Fibroblast of the conjunctiva (primary cell): ENCODE measurements at regions not wholly inside any gene's neighbourhood (a gene's known extent, or its start where the extent isn't known, plus 50 kb on each side); places are given as distances from the start of the nearest gene placed in this dataset.
"Not testable (repeated sequence)": the region's sequence is repeated elsewhere in the genome, so short reads cannot be mapped to it uniquely, and the experiment has no call there.

ENCODE experiments used
- DNase-seq: peaks from one replicate; pipeline ENCODE4 v3.0.0-alpha.2; 2010; ENCODE audit warnings: low read depth

DNA sequence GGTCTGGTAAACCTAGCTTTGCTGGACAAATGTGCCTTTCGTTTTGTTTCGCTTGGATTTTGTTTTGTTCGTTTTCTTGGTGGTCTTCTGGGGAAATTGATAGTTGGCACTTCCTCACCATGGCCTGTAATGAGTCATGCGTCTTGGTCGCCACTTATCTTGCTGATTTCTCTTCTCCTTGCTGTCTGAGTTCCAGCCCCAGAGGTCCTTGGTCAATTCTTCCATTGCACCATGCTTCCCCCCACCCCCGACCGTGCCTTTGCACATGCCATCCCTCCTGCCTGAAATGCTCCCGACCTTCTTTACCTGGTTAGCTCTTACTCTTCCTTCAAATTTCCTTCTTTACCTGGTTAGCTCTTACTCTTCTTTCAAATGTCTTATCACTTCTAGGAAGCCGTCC, 168.7 kb upstream of the MSX2 start:
- no peak for DNase-seq

DNA sequence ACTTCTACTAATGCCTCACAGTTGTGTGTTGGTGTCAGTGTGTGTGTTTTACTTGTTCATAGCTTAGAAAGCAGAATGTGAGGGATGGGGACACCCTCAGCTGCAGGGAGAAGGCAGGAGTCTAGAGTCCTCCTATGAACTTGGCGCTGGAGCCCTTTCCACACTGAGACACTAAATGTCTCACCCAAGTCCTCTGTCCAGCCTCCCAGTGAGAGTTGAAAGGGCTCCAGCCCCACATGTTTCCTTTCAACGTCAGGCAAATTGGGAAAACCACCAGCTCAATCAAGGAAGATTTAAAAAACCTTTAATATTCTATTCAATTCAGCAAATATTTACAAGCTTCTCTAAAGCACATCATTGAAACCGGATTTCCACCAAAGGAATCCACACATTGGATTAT, 167.6 kb upstream of the MSX2 start:
- DNase-seq: no peak

DNA sequence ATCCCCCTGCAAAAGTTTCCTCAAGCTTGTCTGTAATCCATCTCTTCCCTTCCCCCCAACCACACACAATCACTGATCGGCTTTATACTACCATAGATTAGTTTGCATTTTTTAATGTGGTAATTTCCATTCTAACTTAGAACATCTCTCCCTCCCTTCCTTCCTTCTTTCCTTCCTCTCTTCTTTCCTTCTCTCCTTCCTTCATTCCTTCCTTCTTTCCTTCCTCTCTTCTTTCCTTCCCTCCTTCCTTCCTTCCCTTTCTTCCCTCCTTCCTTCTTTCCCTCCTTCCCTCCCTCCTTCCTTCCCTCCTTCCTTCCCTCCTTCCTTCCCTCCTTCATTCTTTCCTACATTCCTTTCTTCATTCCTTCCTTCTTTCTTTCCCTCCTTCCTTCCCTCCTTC, 166.2 kb upstream of the MSX2 start:
- no peak for DNase-seq

DNA sequence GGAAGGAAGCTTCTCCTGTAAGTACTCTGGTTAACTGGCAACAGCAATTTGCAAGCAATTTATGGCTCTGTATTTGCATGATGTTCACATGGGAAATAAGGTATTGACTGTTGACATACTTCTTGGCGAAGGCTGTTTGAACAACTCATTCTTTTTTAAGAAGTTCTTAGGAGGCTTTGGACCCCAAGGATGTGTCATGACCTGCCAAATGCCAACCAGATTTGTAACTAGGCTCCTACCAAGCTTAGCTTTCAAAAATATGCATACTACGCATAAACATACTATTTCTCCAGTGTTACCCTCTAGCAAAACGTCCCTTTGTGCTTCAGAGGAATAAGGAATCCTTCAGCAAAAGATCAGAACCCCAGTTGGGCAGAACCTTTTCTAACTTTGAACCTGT, 165.2 kb upstream of the MSX2 start:
- DNase-seq: peak; percentile 69

DNA sequence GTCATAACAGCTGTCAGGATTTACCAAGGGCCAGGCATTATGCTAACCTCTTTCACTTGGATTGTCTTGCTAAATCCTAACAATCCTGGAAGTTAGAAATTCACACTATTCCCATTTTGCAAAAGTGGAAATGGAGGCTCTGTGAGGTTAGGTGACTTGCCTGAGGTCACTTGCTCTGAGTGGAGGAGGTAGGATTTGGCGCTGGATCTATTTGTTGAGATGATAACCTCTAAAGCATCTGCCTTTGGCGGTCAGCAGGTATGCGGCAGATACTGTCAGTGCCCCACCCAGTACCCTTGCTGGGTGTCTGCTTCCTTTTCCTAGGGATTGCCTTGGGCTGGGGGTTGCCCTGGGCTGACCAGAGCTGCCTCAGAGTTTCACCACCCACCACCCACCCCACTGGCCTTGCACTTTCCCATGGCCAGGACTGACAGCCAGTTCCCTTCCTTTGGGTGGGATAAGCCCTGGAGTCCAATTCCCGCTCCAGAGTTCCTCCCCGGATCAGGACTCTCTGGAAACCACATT, 164.8 kb upstream of the MSX2 start:
- no peak for DNase-seq

DNA sequence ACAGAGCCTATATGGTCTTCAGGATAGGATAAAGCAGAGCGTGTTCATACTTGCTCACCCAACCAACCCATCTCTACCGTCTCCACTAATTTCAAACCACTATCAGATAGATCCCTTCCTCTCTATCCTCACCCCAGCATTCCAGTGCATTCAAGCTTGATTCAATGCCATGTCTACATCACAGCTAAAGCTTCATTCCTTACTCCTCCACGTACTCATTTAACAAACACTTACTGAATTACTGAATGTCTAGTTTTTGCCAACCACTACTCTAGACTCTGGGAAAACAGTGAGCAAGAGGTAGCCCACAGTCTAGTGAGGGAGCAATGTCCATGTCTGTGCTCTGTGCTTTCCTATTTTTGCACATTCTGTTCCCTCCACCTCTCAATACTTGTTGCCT, 163.5 kb upstream of the MSX2 start:
- DNase-seq: no peak

DNA sequence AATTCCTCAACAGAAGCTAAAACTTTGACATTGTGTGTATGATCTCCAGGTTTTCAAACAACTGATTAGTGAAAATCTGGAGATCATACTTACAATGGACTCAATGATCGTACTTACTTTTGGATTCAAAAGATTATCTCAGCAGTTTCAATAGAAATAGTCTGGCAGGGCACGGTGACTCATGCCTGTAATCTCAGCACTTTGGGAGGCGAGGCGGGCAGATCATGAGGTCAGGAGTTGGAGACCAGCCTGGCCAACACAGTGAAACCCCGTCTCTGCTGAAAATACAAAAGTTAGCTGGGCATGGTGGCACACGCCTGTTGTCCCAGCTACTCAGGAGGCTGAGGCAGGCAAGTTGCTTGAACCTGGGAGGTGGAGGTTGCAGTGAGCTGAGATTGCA, 161.3 kb upstream of the MSX2 start:
- not testable (repeated sequence) for DNase-seq

DNA sequence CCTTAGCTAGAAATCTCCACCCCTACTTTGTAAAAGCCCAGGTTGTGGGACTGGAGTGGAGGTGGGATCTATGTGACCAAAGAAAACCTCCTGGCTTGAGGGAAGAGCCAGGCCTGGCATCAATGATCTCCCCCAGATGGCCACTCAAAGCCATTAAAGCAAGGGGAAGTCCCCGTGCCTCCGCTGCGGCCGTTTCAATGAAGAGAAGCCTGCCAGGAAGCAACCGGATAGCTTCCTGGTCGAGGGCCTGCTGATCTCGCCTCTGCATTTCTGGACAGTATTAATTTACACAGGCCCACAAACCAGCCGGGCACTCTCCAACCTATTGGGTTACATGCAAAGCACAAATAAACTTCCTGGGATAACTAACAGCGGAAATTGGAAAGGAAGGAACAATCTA, 160.5 kb upstream of the MSX2 start:
- no peak for DNase-seq

DNA sequence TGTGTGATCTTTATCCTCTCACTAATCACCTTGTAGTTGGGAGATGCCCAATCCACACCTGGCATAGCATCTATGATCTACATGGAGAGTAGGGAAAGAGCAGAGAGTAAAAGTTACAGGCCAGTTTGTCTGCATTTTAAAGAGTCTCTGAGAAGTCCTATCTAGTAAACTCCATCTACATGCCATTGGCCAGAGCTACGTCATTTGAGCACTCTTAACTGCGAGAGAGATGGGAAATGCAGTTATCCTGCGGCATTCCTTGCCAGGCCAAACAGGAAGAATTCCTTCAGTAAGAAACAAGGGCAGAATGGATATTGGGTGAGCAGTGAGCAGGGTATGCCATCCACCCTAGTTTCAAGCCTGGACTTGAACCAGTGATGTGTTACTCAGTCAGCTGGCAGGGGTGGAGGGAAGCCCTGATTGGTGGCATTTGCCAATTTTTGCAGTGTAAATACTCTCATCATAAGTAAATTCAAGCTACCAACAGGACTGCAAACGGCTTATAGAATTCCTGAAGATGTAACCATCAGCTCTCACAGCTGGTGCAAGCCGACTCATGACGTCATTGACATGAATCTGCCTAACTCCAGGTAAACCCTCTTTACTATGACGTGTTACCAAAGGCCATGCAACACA, 156.8 kb upstream of the MSX2 start:
- no peak for DNase-seq

DNA sequence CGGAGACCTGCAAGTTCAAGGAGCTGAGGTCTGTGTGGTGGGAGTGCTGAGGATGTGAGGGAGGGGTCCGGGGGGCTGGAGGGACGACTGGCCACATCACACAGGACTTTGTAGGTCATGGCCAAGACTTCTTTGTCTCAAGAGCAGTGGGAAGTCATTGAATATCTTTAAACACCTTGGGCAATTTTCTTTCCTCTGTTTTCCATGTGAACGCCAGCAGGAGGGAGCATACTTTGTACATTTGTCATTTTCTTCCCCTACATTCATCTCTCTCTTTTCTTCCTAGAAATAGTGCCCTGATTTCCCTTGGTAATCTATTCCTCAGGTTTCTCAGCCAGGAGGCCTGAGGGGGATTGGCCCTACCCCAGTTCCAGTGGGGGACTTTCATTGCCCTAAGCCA, 153.7 kb upstream of the MSX2 start:
- no peak for DNase-seq

DNA sequence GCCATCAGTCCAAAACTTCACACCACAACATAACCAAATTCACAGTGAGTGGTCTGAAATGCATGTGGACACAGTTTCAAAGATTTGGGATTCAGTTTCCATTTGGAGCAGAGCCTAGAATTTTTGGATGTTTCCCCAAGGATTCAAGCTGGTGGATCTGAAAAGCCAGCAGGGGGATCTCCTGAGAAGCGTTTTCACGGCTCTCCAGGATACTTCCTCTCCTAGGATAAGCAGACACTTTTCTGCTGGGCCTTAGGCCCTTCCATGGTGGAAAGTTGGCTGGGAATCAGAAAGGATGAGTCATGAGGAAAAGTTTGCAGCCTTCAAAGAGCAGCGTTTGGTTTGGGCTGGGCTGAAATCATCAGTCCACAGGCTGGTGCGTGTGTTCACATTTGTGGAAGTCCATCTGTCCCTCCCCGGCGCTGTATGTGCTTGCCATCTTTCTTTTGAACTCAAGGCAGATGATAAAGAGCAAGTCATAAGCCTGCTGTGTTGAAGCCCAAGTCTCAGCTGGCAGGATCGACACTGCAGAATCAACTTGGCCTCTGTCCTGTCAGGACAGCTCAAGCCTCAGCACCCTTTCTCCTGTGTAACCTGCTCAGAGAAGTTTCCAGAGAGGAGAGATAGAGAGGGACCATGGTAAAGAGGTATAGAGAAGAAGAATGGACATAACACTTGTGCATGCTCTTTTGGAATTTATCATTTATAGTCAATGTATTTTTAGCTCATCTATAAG, 152.6 kb upstream of the MSX2 start:
- peak; percentile 79 for DNase-seq

DNA sequence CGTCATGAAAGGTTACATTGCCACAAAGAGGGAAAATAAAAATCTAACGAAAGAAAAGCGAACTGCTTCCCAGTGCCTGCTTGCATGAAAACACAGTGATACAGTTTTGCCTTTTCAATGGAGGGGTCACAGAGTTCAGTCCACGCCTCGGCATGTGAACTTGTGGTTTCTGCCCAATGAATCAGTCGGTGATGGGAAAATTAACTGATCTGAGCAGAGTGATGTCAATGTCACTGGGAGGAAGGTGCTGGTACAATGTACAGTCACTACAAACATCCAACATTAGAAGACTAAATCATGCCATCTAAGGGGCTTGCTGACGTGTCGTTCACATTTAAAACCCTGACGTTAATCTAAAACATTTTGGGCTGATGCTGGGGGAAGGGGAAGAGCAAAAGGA, 151.8 kb upstream of the MSX2 start:
- no peak for DNase-seq

DNA sequence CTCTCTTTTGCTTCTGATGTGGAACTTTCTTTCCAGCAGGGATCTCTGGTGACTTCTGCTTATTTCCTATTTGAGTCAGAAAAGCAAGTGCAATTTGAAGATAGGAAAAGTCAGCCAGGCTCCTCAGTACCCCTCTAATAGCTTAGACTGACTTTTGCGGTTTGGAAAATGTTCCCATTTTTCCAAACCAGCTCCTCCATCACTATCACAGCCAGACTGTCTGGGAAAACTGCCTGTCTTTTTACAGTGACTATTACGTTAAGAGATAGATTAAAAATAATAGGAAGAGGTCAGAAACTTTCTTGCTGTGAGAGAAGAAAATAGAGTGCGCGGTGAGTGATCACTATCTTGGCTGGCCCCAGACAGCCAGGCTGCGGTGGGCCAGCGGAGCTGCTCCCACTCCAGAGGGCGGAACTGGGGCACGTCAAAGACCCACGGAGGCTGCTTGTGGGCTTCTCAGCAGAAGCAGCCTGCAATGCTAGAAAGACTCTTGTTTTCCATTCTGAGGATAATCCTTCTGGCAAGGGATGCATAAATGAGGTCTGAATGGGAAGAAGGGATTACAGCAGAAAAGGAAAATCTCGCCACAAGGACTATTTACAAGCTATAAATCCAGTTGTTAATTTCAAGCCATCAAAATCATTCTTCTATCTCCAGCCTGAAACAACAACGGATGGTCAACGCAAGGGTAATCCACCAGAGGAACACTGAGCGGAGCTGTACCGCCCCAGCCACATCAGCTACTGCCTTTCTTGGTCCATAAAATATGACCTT, 151.0 kb upstream of the MSX2 start:
- DNase-seq: no peak

DNA sequence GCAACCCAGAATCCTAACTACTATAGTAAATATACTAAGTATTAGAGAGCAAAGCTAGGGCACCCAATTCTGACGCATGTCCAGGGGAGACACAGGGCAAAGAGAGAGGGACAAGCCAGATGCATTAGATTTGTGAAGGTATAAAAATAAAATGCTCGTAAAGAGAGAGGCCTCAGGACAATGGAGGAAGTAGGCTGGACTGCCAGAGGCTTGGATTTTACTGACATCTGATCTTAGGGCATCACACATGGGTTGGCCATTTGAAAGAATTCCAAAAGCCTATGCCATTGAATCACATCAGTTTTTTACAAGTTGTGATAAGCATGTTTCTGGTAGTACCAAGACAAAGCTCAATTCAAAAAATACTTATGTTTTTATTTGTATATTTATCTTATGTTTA, 149.3 kb upstream of the MSX2 start:
- no peak for DNase-seq

DNA sequence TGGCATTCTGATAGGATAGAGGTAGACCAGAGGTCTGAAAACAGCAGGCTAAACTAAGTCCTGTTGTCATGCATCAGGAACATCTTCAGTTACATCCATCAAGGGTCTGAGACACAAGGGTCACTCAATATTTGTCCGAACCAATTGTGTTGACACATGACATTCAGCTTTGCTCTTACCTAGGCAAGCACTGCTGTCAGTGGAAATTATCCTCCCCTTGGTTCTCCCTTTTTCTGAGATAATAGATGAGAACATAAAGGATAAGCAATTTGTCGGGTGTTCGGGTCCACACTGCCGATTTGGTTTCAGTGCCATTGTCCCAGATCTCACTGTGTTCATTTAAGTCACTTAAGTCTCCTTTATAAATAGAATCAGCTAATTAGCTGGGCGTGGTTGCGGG, 148.3 kb upstream of the MSX2 start:
- DNase-seq: no peak

DNA sequence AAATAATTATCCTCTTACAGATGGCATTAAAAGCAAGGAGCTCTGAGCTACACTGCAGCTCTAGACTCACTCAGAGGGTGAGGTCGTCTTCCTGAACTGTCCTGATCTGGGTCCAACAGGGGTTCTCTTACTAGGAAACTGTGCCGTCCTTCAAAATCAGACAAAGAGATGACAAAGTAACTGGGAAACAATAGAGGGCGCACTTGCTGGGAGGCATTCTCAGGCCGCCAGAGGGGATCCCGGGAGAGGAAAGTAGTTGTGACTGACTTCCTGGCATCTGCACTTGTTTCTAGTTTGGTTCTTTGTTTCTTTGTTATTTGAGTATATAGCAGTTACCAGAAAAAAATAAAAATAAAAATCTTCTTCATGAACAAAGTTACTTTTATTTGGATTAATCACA, 142.9 kb upstream of the MSX2 start:
- DNase-seq: no peak

DNA sequence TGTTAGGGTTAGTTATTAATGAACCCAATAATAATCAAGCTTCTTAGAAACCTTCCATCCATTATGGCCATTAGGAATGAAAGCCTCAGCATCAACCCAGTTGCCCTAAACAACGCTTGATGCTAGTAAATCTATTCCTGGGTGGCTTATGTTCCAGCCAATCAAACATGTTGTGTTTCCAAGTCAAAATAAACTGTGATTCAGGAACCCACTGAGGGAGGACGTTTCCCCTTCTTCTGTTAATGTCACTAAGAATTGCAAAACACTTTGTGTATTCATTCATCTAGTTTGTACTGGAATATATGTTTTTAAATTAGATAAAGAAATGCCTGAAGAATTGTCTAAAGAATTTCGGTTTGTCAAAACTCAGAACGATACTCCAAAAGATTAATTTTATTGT, 142.5 kb upstream of the MSX2 start:
- DNase-seq: no peak

DNA sequence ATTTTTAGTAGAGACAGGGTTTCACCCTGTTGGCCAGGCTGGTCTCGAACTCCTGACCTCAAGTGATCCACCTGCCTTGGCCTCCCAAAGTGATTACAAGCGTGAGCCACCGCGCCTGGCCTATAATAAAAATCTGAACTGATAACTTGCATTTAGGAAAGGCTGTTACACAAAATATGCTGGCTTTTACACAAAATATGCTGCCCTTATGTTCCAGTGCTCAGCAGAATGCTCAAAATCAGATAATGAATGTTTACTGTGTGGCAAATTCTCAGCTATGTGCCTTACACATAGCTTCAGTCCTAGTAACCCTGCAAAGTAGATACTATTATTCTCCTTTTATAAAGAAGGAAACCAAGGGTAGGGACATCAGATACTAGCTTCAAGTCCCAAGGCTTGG, 141.3 kb upstream of the MSX2 start:
- DNase-seq: no peak

DNA sequence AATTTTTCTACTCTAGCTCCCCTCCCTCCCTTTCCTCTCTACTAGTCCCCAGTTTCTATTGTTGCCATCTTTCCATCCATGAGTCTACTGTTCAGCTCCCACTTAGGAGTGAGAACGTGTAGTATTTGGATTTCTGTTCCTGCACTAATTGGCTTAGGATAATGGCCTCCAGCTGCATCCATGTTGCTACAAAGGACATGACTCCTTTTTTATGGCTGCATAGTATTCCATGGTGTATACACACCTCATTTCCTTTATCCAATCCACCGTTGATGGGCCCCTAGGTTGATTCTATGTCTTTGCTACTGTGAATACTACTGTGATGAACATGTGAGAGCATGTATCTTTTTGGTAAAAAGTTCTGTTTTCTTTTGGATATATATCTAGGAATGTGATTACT, 138.9 kb upstream of the MSX2 start:
- DNase-seq: no peak

DNA sequence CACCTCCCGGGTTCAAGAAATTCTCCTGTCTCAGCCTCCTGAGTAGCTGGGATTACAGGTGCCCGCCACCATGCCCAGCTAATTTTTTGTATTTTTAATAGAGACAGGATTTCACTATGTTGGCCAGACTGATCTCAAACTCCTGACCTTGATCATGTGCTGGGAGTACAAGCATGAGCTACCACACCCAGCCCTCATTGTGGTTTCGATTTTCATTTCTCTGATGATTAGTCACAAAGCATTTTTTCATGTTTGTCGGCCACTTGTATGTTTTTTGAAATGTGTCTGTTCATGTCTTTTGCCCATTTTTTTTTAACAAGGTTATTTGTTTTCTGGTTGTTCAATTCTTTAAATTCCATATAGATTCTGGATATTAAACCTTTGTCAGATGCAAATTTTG, 138.2 kb upstream of the MSX2 start:
- not testable (repeated sequence) for DNase-seq

DNA sequence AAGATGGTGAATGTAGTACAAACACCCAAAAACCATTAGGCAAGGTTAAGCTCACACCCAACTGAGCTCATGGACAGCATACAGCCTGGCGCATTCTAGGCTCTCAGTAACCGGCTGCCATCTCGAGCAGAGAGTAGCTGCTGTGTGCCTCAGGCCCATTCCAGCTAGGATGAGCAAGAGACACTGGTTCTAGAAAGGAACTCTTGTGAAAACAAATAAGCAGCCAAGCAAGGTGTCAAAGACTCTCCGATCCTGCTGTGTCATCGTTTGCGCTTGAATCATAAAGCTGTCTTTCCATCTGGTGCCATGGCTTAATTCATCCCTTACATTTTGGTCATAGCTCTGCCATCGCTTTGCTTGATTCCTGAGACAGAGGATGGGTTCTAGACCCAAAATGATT, 135.4 kb upstream of the MSX2 start:
- no peak for DNase-seq

DNA sequence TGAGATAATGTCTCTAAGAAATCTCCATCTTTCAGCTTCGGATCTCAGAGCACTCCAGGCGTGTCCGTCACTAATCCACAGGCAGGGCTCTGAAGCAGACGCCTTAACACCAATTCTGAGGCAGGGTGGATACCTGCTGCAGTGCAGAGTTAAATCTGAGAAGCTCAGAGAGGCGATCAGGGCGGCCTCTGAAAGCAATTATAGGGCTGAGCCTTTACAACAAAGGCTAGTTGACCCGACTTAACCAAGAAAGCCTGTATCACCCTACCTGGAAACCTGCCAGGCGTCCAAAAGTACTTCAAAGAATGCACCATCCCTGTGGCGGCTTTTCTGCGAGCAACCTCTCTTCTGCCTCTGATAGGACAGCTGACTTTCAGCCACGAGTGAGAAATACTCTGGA, 134.8 kb upstream of the MSX2 start:
- no peak for DNase-seq

DNA sequence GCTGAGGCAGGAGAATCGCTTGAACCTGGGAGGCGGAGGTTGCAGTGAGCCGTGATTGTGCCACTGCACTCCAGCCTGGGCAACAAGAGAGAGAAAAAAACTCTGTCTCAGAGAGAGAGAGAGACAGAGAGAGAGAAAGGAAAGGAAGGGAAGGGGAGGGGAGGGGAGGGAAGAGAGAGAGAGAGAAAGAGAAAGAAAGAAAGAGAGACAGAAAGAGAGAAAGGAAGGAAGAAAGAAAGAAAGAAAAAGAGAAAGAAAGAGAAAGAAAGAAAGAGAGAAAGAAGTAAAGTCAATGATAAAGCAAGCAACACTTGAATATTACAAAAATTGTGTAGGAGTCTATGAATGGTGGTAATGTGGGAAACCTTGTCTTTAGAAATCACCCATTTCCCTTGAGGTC, 133.6 kb upstream of the MSX2 start:
- no peak for DNase-seq
